GM13976 (cell line): ENCODE measurements at regions not wholly inside any gene's neighbourhood (a gene's known extent, or its start where the extent isn't known, plus 50 kb on each side); places are given as distances from the start of the nearest gene placed in this dataset.

ENCODE experiments used
- DNase-seq: peaks from one replicate; pipeline ENCODE4 v3.0.0; 2012; ENCODE audit warnings: low spot score
- CTCF ChIP-seq: IDR thresholded peaks from 2 replicates; pipeline ENCODE4 v1.5.1; 2012; ENCODE audit warnings: borderline replicate concordance, mild to moderate bottlenecking; ENCODE audit not compliant: insufficient read depth; ENCODE audit errors: extremely low read depth, missing control alignments, control extremely low read depth
- in situ Hi-C: fragments of 300-500 bp; cut with MboI; formaldehyde crosslinking; loops from one replicate; pipeline ENCODE4 v1.12.0; 2022; ENCODE audit warnings: low sequenced_read_pairs, mixed read lengths, inconsistent platforms; ENCODE audit not compliant: unreplicated experiment

DNA sequence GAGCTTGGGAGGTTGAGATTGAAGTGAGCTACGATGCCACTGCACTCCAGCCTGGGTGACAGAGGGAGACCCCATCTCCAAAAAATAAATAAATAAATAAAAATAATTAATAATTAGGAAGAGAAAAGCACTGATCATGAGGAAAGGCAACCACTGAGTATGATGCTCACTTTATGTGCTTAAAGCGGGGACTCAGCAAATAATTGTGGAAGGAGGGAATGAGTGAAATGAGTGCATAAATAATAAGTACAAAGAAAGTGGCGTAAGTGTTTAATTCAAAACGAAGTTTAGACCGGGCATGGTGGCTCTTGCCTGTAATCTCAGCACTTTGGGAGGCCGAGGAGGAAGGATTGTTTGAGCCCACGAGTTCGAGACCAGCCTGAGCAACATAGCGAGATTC, 94.9 kb upstream of the MKLN1 start:
- in situ Hi-C loops: no loop called here
- no peak for TF ChIP-seq CTCF
- no peak for DNase-seq

DNA sequence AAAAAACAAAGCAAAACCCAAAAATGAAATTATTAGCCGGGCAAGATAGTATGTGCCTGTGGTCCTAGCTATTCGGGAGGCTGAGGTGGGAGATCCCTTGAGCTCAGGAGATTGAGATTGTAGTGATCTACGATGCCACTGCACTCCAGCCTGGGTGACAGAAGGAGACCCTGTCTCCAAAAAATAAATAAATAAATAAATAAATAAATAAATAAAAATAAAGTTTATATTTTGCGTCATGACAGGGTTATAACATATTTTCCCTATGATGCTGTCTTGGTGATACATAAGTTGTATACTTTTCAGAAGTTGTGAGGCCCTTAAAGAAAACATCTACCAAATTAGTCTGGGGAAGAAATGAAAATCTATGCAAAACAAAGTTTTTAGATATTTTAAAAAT, 94.5 kb upstream of the MKLN1 start:
- DNase-seq: no peak
- in situ Hi-C loops: no loop called here
- no peak for TF ChIP-seq CTCF

DNA sequence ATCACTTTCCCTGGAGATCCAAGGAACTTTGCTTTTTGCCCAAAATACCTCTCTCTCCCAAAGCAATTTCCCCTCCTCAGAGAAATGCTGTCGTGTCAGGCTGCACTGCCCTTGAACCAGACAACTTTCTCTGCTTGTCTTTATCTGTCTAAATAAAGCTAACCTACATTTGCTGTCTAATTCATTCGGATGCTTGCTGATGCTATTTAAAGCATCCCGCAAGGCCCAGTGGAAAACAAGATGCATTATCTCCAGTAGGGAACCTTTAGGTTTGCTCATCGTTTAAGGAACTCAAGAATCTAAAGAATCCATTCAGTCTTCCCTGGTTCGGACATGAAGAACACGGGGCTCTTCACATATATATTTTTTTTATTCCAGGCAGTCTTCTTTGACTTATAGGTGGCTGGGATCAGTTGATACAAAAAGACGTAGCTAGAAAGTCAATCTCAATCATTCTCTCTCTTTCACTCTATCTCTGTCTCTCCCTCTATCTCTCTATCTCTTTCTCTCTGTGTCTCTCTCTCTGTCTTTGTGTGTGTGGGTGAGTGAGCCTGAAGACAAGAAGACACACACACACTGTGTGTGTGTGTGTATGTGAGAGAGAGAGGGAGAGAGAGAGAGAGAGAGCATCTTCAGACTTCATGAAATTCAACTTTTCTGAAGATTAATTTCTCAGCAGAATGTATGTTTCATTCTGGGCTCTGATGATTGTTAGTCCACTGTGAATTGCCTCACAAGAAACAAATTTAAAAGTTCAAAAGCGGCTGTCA, 92.8 kb upstream of the MKLN1 start:
- in situ Hi-C loops: no loop called here
- no peak for DNase-seq
- TF ChIP-seq CTCF: no peak

- TF ChIP-seq CTCF: no peak
- in situ Hi-C loops: no loop called here
- no peak for DNase-seq
Observed at GRCh38 chr7:131235489-131236317, 92.0 kb upstream of the MKLN1 start.

DNA sequence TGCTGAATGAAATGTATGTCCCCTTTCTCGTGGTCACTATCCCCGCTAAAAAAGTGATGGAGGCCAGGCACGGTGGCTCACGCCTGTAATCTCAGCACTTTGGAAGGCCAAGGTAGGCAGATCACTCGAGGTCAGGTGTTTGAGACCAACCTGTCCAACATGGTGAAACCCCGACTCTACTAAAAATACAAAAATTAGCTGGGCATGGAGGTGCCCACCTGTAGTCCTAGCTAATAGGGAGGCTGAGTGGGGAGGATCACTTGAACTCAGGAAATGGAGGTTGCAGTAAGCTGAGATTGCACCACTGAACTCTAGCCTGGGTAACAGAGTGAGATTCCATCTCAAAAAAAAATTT, 91.4 kb upstream of the MKLN1 start:
- DNase-seq: no peak

GRCh38 chr7:131238347-131238931, 89.2 kb upstream of the MKLN1 start:
- in situ Hi-C loops: no loop called here
- no peak for TF ChIP-seq CTCF
- no peak for DNase-seq

More for the DNA sequence above, 91.4 kb upstream of the MKLN1 start:
- TF ChIP-seq CTCF: no peak
- in situ Hi-C loops: no loop called here
